ENCODE measurements at regions not wholly inside any gene's neighbourhood (a gene's known extent, or its start where the extent isn't known, plus 50 kb on each side); places are given as distances from the start of the nearest gene placed in this dataset.

- TF ChIP-seq CTCF (IDR thresholded peaks at IDR 0.05; ENCODE audit: low read length) = no peak
- TF ChIP-seq EZH2 (optimal IDR thresholded peaks at IDR 0.05; ENCODE audit: low read depth, low read length) = no peak
- no peak for TF ChIP-seq EZH2phosphoT487 (IDR thresholded peaks at IDR 0.05; ENCODE audit: low read length)
Measured at GRCh38 chr10:94047293-94047692, 53.6 kb downstream of the PLCE1 start.
